D721Med (cell line): ENCODE measurements at regions not wholly inside any gene's neighbourhood (a gene's known extent, or its start where the extent isn't known, plus 50 kb on each side); places are given as distances from the start of the nearest gene placed in this dataset.
"Not testable (repeated sequence)": the region's sequence is repeated elsewhere in the genome, so short reads cannot be mapped to it uniquely, and the experiment has no call there.

Experiments
- DNase-seq: peaks from one replicate; pipeline ENCODE4 v3.0.0; 2011; ENCODE audit warnings: low spot score; ENCODE audit not compliant: insufficient read length
- FAIRE-seq: peaks from 2 replicates; lab custom pipeline; 2011; peaks lifted over from hg19 to GRCh38; lab: Jason Lieb, UNC
- TF ChIP-seq, protein P1 (sequence below): IDR thresholded peaks from 2 replicates; pipeline ENCODE4 v1.5.1; 2012; ENCODE audit warnings: mild to moderate bottlenecking, control low read depth; ENCODE audit not compliant: insufficient read depth; ENCODE audit errors: missing control alignments

DNA sequence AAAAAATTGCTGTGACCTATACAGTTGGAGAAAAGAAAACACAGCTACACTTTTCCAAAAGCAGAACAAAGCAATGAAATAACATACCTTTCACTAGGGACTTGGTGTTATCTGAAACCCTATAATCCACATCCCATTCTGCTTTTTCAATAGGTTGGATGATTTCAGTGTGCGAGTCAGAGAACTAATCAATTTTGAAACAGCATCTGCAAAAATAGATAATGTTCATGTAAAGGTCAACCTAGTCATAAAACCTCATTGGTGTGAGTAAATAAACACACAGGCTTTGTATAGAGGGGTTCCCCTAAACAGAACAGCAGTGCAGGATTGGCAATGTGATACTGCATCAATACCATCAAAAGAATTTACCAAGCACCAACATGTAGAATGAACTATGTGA lies 173.0 kb upstream of the G2E3 start:
- DNase-seq (no peak), FAIRE-seq (no peak)
- TF ChIP-seq, protein P1, sequence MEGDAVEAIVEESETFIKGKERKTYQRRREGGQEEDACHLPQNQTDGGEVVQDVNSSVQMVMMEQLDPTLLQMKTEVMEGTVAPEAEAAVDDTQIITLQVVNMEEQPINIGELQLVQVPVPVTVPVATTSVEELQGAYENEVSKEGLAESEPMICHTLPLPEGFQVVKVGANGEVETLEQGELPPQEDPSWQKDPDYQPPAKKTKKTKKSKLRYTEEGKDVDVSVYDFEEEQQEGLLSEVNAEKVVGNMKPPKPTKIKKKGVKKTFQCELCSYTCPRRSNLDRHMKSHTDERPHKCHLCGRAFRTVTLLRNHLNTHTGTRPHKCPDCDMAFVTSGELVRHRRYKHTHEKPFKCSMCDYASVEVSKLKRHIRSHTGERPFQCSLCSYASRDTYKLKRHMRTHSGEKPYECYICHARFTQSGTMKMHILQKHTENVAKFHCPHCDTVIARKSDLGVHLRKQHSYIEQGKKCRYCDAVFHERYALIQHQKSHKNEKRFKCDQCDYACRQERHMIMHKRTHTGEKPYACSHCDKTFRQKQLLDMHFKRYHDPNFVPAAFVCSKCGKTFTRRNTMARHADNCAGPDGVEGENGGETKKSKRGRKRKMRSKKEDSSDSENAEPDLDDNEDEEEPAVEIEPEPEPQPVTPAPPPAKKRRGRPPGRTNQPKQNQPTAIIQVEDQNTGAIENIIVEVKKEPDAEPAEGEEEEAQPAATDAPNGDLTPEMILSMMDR = no peak

DNA sequence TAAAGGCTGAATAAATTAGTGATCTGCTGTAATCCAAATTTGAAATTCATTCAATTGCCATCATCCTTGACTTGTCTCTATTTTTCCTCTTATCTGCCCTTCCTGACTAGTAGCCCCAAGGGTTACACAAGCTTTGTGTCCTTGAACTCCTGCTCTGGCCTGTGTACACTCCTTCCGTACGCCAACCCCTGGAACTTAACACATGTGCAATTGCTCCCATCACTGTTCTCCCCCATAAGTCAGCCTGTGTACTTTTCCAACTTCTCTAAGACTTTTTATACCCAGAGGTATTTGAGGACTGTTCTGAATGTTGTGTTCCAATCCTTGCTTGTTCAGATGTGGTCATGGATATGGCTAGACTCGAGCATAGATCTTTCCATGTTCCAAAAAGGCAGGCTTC lies 171.1 kb upstream of the G2E3 start:
- TF ChIP-seq, protein P1 = no peak

DNA sequence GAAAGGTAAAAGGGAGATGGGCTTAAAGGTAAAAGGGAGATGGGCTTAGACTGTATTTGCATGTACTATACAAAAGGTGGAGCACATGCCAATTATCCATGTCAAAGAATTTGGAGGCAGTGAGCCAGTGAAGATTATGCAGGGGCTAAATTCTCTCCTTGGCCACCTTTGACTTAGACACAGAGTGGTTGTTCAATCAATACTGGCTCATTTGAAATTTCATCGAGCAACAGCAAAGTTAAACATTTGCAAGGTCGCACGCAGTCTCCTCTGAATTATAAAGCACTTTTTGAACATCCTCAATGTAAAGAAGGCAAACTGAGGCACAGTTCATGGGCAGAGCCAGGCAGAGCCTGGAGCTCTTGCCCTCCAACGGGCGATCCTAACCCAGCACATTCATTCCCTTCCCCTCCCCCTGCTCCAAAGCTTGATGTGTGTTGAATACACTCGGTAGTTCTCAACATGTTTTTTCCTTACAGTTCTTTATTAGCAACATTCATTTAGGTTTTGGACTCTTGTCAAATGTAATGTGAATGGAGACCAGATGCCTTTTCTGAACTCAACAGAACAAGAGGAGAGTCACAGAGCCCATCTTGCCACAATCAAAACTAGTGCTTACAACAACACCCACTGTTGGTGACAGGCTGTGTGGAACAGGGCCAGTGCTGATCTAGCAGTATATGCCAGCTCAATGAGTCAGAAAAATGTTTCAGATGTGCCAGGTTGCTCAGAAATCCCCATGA lies 169.7 kb upstream of the G2E3 start:
- FAIRE-seq (no peak), DNase-seq (no peak)
- TF ChIP-seq, protein P1 = no peak

More for the DNA sequence above, 171.1 kb upstream of the G2E3 start:
- DNase-seq = no peak
- no peak for FAIRE-seq

DNA sequence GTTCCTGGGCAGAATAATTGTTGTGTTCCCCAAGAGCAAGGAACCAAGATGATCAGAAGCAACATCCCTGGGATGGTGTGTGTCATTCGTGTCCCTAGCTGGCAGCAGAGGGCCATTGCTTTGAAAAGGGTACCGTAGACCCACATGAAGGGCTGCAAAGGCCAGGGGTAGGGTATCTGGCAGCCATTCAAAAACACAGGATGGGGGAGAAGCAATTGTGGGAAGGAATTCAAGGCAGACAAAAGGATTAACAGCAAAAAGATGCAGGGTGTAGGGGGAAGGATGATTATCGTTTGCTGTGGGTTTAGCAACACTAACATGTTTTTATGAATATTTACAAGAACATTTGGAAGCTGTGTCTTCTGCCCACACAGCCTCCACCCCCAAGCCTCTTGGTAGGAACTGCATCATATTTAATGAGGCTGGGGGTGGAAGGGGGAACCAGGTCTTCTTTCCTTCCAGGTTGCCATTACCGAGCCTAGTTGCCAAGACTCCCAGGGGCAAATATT lies 169.0 kb upstream of the G2E3 start:
- DNase-seq (no peak), FAIRE-seq (no peak)
- TF ChIP-seq, protein P1 = no peak

DNA sequence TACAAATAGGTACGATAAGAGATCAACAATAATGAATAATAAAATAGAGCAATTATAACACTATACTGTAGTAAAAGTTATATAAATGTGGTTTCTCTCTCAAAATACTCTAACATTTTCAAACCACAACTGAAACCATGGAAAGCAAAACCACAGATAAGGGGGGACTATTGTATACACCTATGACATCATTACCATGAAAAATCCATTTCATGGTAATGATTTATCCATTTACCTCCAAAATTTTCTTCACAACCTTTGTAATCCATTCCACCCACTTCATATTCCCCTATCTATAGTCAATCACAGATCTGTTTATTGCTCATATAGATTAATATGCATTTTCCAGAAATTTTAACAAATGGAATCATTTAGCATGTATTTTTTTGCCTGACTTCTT lies 163.9 kb upstream of the G2E3 start:
- FAIRE-seq = no peak
- no peak for DNase-seq
- TF ChIP-seq, protein P1 = no peak

DNA sequence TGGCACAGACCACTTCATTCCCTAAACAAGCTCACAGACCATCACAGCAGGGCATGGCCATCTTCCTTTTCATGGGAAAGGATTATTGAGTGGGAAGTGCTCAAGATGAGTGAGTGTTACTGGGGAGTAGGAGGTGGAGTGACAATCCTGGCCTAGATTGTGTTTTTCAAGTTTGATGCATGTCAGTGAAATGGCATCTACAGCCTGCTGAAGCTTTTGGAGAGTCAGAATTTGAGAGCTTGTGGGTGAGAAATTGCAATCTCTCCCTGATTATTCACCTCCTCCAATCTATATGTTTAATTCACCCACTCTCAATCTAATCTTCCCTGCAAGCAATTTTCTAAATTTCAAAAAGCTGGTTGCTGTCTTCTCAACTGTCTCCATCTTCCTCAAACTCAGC lies 156.1 kb upstream of the G2E3 start:
- TF ChIP-seq, protein P1 = no peak
- no peak for FAIRE-seq
- DNase-seq = no peak

DNA sequence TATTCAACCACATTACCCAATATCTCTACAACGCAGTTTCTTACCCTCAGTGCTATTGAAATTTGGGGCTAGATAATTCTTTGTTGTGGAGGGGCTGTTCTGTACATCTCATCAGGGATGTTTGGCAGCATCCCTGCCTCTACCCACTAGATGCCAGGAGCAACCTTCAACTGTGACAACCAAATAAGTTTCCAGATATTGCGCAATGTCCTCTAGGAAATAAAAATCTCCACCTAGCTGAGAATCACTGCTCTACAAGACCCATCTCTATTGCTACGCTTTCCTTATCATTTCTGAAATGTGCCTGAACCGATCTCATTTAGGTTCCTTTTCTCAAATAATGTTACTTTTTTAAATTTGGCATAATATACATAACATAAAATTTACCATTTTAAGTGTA lies 155.2 kb upstream of the G2E3 start:
- TF ChIP-seq, protein P1 = no peak
- FAIRE-seq = no peak
- DNase-seq = no peak

DNA sequence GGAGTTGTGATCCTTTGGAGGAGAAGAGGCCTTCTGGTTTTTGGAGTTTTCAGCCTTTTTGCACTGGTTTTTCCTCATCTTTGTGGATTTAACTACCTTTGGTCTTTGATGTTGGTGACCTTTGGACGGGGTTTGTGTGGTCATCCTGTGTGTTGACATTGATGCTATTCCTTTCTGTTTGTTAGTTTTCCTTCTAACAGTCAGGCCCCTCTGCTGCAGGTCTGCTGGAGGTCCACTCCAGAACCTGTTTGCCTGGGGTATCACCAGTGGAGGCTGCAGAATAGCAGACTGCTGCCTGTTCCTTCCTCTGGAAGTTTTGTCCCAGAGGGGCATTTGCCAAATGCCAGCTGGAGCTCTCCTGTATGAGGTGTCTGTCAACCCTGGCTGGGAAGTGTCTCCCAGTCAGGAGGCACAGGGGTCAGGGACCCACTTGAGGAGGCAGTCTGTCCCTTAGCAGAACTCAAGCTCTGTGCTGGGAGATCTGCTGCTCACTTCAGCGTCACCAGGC lies 149.4 kb upstream of the G2E3 start:
- FAIRE-seq, DNase-seq: not testable (repeated sequence)
